GM12891 (cell line): ENCODE measurements at regions not wholly inside any gene's neighbourhood (a gene's known extent, or its start where the extent isn't known, plus 50 kb on each side); places are given as distances from the start of the nearest gene placed in this dataset.

Experiments used
- PAX5 ChIP-seq: IDR thresholded peaks from 2 replicates; pipeline ENCODE4 v1.6.1; 2011; ENCODE audit warnings: low read length, moderate library complexity, mild to moderate bottlenecking; ENCODE audit not compliant: insufficient read depth, severe bottlenecking
- POLR2A ChIP-seq: IDR thresholded peaks from 2 replicates; pipeline ENCODE4 v1.6.1; 2011; ENCODE audit warnings: low read depth, low read length, control low read depth
- POLR2AphosphoS5 ChIP-seq: IDR thresholded peaks from 2 replicates; pipeline ENCODE4 v1.6.1; 2011; ENCODE audit warnings: low read depth, low read length, control low read depth
- TAF1 ChIP-seq: IDR thresholded peaks from 2 replicates; pipeline ENCODE4 v1.6.1; 2011; ENCODE audit warnings: low read depth, low read length, control low read depth

GRCh38 chr15:56857828-56858227, 60.6 kb upstream of the TCF12 start:
- TF ChIP-seq TAF1 = no peak
- TF ChIP-seq POLR2AphosphoS5 = no peak
- TF ChIP-seq POLR2A = no peak
- TF ChIP-seq PAX5 = no peak
